Brain microvascular endothelial cell (primary cell): ENCODE measurements at regions not wholly inside any gene's neighbourhood (a gene's known extent, or its start where the extent isn't known, plus 50 kb on each side); places are given as distances from the start of the nearest gene placed in this dataset.
"Not testable (repeated sequence)": the region's sequence is repeated elsewhere in the genome, so short reads cannot be mapped to it uniquely, and the experiment has no call there.

Source experiments
- DNase-seq: peaks from one replicate; pipeline ENCODE4 v3.0.0-alpha.2; 2020
- H3K27ac ChIP-seq: fragments of 250-450 bp; sonication (Bioruptor Pico); 2 replicates; pipeline ENCODE4 v1.5.1; 2020; ENCODE audit warnings: mild to moderate bottlenecking, moderate library complexity
- H3K27me3 ChIP-seq: fragments of 250-450 bp; sonication (Bioruptor Pico); replicated peaks from 2 replicates; pipeline ENCODE4 v1.5.1; 2020; ENCODE audit warnings: mild to moderate bottlenecking
- H3K36me3 ChIP-seq: fragments of 250-450 bp; sonication (Bioruptor Pico); replicated peaks from 2 replicates; pipeline ENCODE4 v1.5.1; 2020; ENCODE audit warnings: mild to moderate bottlenecking
- H3K4me3 ChIP-seq: 2 replicates; pipeline ENCODE4 v1.5.1; 2011; ENCODE audit warnings: low read depth, mild to moderate bottlenecking, control low read depth, low read length, moderate library complexity
- in situ Hi-C: cut with HindIII; loops from 2 replicates; pipeline ENCODE4 v1.10.0; 2017; ENCODE audit warnings: low sequenced_read_pairs, low pct_ligation_motif_present
- TF ChIP-seq, protein P1 (sequence below): IDR thresholded peaks from 2 replicates; pipeline ENCODE4 v1.5.1; 2011; ENCODE audit warnings: low read depth, mild to moderate bottlenecking, moderate library complexity, low read length, control low read depth, inconsistent platforms; ENCODE audit errors: missing control alignments

DNA sequence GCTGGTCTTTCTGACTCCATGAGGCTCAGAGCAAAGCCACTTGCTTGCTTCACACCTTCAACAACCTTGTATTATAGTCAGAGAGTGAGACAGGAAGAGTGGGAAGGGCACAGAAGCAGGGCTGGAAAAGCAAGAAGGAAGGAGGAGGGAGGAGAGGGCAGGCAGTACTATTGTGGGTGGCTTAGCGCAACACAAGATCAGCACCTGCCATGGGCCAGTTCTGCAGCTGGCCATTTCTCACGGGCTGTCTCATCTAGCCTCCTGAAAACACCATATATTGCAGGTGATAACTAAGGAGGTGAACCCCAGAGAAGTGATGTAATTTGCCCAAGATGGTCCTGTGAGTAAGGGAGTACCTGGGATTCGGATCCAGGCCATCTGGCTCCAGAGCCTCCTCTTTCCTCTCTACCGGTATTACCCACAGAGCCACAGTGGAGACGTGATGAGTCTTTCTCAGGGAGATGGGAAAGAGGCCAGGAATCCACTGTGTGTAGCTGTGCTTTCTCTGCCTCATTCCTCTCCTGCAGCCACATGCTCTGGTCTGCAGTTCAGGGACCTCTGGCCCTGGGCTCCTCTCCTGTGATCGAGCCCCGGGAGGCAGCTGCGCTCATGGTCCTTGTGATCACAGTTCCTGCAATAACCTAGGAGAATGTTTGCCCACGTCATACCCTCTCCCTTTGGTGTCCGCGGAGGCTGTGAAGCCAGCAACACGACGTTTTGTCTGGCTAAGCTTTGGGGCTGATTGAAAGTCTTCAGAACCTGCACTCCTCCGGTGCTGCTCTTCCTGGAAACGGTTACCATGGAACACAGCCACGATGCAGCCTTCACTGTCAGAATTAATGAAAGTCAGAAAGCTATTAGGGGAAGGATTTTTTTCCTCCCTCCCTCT lies 178.1 kb upstream of the CCL2 start:
- in situ Hi-C loops: no loop called here
- no peaks in the 10 kb centered on the region for H3K27me3 ChIP-seq
- TF ChIP-seq, protein P1, sequence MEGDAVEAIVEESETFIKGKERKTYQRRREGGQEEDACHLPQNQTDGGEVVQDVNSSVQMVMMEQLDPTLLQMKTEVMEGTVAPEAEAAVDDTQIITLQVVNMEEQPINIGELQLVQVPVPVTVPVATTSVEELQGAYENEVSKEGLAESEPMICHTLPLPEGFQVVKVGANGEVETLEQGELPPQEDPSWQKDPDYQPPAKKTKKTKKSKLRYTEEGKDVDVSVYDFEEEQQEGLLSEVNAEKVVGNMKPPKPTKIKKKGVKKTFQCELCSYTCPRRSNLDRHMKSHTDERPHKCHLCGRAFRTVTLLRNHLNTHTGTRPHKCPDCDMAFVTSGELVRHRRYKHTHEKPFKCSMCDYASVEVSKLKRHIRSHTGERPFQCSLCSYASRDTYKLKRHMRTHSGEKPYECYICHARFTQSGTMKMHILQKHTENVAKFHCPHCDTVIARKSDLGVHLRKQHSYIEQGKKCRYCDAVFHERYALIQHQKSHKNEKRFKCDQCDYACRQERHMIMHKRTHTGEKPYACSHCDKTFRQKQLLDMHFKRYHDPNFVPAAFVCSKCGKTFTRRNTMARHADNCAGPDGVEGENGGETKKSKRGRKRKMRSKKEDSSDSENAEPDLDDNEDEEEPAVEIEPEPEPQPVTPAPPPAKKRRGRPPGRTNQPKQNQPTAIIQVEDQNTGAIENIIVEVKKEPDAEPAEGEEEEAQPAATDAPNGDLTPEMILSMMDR: no peak
- DNase-seq: no peak
- H3K4me3 ChIP-seq: no peak overlapping the region
- no peaks in the 10 kb centered on the region for H3K36me3 ChIP-seq
- H3K27ac ChIP-seq: no peak overlapping the region

DNA sequence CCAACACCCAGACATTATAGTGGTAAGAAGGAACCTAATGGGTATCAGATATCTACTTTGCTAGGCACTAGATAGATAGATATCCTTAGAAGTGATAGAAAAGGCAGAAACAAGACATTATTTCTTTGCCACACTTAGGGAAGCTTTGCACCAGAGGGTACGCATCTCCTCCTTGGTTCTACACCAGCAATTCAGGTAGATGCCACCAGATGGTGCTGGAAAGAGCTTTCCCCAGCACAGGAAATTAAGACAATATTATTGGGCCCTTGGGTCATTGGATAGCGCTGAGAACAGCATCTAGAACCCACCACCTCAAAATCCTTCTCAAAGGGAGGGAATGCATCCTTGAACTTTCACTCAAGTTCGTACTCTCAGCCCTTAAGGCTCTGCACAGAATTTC lies 173.8 kb upstream of the CCL2 start:
- Histone ChIP-seq H3K27me3 (no peaks in the 10 kb centered on the region), H3K4me3 (no peak overlapping the region), H3K27ac (no peak overlapping the region), H3K36me3 (no peaks in the 10 kb centered on the region)
- in situ Hi-C loops: no loop called here
- TF ChIP-seq, protein P1: no peak
- DNase-seq: no peak

DNA sequence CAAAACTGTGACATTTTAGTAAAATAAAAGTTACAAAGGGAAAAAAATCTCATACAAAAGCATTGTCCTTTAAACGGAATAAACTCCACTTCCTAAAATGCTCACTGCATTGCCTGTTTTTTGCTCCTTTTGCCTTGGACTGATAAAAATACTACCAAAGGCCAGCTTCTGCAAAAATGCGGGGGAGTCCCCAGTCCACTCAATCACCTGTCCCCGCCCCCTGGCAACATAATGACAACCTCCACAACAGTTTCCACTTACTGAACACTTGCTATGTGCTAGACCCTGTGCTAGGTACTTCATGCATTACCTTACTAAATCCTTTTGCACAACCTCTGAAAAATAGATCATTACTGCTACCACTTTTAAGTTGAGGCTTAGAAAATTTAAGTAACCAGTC lies 172.7 kb upstream of the CCL2 start:
- in situ Hi-C loops: no loop called here
- Histone ChIP-seq H3K36me3 (no peaks in the 10 kb centered on the region), H3K4me3 (no peak overlapping the region), H3K27ac (no peak overlapping the region), H3K27me3 (no peaks in the 10 kb centered on the region)
- TF ChIP-seq, protein P1: no peak
- no peak for DNase-seq

DNA sequence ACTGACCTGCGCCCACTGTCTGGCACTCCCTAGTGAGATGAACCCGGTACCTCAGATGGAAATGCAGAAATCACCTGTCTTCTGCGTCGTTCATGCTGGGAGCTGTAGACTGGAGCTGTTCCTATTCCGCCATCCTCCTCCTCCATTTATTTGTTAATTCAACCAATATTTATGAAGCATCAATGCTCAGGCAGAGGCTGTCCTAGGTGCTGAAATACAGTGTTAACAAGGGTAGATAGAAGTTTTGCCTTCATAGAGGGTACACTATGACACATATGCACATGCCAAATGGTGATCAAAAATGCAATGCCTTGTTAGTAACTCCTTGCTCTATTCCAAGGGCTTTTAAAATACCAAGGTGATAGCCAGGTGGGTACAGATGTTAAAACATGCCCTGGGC lies 166.0 kb upstream of the CCL2 start:
- DNase-seq, H3K27me3 ChIP-seq, H3K27ac ChIP-seq, in situ Hi-C loops, H3K4me3 ChIP-seq, H3K36me3 ChIP-seq: not testable (repeated sequence)

DNA sequence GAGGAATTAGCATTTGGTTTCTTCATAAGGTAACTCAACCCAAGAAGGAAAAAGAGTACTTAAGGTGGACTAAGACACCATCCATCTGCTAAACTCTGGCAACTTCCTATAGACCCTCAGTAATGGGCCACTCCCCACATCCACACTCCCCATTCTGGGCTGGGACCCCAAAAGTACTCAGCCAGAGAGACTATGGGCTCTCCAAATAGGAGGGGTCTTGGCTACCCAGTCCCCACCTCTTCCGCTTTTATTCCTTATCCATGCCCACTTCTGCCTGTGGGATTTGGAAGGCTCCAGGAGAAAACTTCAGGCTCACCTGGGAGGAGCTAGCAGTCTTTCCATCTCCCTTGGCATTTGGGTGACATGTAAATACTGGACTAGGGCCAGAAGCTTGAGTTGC lies 164.5 kb upstream of the CCL2 start:
- in situ Hi-C loops: no loop called here
- TF ChIP-seq, protein P1: no peak

DNA sequence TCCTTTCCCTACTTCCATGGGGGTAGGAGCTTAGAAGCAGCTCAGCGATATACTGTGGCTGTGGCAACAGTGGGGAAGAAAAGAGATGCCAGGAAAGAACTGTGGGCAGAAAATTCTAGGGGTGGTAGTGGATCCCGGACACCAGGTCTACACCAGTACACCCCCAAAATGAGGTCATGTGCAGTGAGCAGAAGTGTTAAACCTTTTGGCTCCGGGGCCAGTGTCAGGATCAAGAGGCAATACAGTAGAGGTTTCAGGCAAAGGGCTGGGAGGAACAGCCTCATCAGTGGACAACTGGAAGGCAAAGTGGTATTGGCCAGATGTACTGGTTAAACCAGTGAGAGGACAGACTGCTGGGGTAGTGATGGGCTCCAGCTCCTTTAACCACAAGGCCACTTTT lies 163.1 kb upstream of the CCL2 start:
- Histone ChIP-seq H3K27ac (no peak overlapping the region), H3K27me3 (no peaks in the 10 kb centered on the region), H3K4me3 (no peak overlapping the region), H3K36me3 (no peaks in the 10 kb centered on the region)
- DNase-seq: no peak
- in situ Hi-C loops: no loop called here
- TF ChIP-seq, protein P1: no peak

More for the DNA sequence above, 164.5 kb upstream of the CCL2 start:
- no peak overlapping the region for H3K4me3 ChIP-seq
- DNase-seq: no peak
- H3K36me3 ChIP-seq: no peaks in the 10 kb centered on the region
- no peaks in the 10 kb centered on the region for H3K27me3 ChIP-seq
- H3K27ac ChIP-seq: no peak overlapping the region
